ENCODE measurements at regions not wholly inside any gene's neighbourhood (a gene's known extent, or its start where the extent isn't known, plus 50 kb on each side); places are given as distances from the start of the nearest gene placed in this dataset.

DNA sequence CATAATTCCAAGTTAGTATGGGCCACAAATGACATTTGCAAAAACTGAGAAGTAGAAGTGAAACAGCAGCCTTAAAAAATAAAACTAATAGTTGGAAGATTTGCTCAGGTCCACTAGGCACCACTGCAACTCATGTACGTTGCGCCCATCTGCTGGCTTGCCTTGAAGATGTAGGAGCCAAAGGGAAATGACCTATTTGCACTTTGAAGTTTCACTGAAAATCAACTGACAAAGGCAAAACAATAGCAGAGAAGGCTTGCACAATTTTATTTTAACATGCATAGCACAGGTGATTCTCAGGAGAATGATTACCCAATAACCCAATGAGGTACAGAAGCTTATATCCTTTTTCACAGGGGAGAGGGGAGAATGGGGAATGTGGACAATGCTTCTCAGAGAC is 170.1 kb upstream of the USP25 start:
- intact Hi-C loops (cut with micrococcal nuclease; ENCODE audit: unreplicated experiment) = no loop called here
- FAIRE-seq = no peak
- Histone ChIP-seq H3K4me3 (replicated peaks in 1 of 3; ENCODE audit: insufficient read depth in 1 of 3, low read depth in 2 of 3, low read length in 3 of 3) (no peak overlapping the region), H3K27ac (ENCODE audit: extremely low read length, insufficient read depth, low read length) (no peak overlapping the region), H3K27me3 (ENCODE audit: control insufficient read depth in 1 of 2, insufficient read depth in 2 of 2, low read length in 2 of 2) (no peaks in the 10 kb centered on the region; a peak in 2 of 5 replicates), H2AFZ (ENCODE audit: low read length) (no peak overlapping the region), H3K9ac (ENCODE audit: insufficient read depth, low read depth, low read length) (no peak overlapping the region), H3K79me2 (ENCODE audit: insufficient read depth, low read length) (no peaks in the 10 kb centered on the region), H3K4me1 (ENCODE audit: insufficient read depth, low read length) (no peaks in the 10 kb centered on the region), H3K4me2 (ENCODE audit: low read depth, low read length) (no peak overlapping the region), H4K20me1 (ENCODE audit: insufficient read depth, low read length) (no peaks in the 10 kb centered on the region), H3K9me3 (ENCODE audit: low read length) (no peaks in the 10 kb centered on the region), H3K36me3 (replicated peaks in 1 of 2; ENCODE audit: control insufficient read depth in 1 of 2, insufficient read depth in 2 of 2, low read length in 2 of 2) (no peaks in the 10 kb centered on the region)
- WGBS (ENCODE audit: low lambda C conversion rate) = 63% methylated on average over 2 of the region's 2 CpGs
- CTCF ChIA-PET (ENCODE audit: low intra/inter-chr PET ratio, low total read pairs) = no interaction called here
- TF ChIP-seq GATAD1 (CRISPR knock-in tag; IDR thresholded peaks at IDR 0.05) (no peak), PAWR (CRISPR knock-in tag; IDR thresholded peaks at IDR 0.05; ENCODE audit: borderline replicate concordance) (no peak), CAMTA2 (CRISPR knock-in tag; IDR thresholded peaks at IDR 0.05; ENCODE audit: borderline replicate concordance) (no peak), NFE2 (CRISPR knock-in tag; IDR thresholded peaks at IDR 0.05) (no peak), ZSCAN20 (CRISPR knock-in tag; IDR thresholded peaks at IDR 0.05; ENCODE audit: borderline replicate concordance) (no peak), NR2C2 (CRISPR knock-in tag; IDR thresholded peaks at IDR 0.05; ENCODE audit: borderline replicate concordance) (no peak), ZFX (CRISPR knock-in tag; IDR thresholded peaks at IDR 0.05; ENCODE audit: low read depth) (no peak), NRL (CRISPR knock-in tag; IDR thresholded peaks at IDR 0.05; ENCODE audit: borderline replicate concordance) (no peak), PHF21A (CRISPR knock-in tag; IDR thresholded peaks at IDR 0.05) (no peak)
- TF ChIP-seq, protein P1, sequence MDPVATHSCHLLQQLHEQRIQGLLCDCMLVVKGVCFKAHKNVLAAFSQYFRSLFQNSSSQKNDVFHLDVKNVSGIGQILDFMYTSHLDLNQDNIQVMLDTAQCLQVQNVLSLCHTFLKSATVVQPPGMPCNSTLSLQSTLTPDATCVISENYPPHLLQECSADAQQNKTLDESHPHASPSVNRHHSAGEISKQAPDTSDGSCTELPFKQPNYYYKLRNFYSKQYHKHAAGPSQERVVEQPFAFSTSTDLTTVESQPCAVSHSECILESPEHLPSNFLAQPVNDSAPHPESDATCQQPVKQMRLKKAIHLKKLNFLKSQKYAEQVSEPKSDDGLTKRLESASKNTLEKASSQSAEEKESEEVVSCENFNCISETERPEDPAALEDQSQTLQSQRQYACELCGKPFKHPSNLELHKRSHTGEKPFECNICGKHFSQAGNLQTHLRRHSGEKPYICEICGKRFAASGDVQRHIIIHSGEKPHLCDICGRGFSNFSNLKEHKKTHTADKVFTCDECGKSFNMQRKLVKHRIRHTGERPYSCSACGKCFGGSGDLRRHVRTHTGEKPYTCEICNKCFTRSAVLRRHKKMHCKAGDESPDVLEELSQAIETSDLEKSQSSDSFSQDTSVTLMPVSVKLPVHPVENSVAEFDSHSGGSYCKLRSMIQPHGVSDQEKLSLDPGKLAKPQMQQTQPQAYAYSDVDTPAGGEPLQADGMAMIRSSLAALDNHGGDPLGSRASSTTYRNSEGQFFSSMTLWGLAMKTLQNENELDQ (CRISPR knock-in tag; IDR thresholded peaks at IDR 0.05; ENCODE audit: borderline replicate concordance) = no peak
- TF ChIP-seq, protein P2, sequence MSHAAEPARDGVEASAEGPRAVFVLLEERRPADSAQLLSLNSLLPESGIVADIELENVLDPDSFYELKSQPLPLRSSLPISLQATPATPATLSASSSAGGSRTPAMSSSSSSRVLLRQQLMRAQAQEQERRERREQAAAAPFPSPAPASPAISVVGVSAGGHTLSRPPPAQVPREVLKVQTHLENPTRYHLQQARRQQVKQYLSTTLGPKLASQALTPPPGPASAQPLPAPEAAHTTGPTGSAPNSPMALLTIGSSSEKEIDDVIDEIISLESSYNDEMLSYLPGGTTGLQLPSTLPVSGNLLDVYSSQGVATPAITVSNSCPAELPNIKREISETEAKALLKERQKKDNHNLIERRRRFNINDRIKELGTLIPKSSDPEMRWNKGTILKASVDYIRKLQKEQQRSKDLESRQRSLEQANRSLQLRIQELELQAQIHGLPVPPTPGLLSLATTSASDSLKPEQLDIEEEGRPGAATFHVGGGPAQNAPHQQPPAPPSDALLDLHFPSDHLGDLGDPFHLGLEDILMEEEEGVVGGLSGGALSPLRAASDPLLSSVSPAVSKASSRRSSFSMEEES (CRISPR knock-in tag; IDR thresholded peaks at IDR 0.05) = no peak
- POLR2A ChIA-PET = no interaction called here
- ATAC-seq = no peak
- in situ Hi-C loops (cut with HindIII; ENCODE audit: extremely low pct_ligation_motif_present, low pct_unique_long_range_greater_than_20kb) = no loop called here
- no TSS peak for BruUV-seq (replicated peaks)
- no peak for DNase-seq (ENCODE audit: low spot score)
